Central memory CD4-positive, alpha-beta T cell (primary cell): ENCODE measurements at regions not wholly inside any gene's neighbourhood (a gene's known extent, or its start where the extent isn't known, plus 50 kb on each side); places are given as distances from the start of the nearest gene placed in this dataset.

Source experiments
- DNase-seq: peaks from one replicate; pipeline ENCODE4 v3.0.0; 2022

DNA sequence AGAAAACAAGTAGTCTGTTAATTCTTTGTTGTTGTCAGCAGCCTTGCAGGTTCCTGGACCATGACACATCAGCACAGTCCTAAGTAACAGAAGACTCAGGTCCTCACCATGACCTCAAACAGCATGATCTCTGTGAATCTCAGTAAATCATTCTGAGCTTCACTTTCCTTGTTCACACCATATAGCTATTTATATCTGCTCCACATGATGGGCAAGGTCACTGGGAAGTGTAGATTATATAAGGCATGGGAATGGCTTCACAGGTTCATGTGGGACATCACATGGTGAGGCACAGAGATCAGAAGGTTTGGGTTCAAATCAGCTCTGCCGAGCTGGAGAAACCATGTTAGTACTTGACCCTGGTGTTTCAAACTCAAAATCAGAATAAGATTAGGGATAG, 245.4 kb upstream of the SPTLC3 start:
- no peak for DNase-seq

- DNase-seq = no peak
These were observed 244.7 kb upstream of the SPTLC3 start for GRCh38 chr20:12764053-12764452.

- DNase-seq = no peak
These were observed 243.9 kb upstream of the SPTLC3 start for GRCh38 chr20:12764851-12765250.

DNA sequence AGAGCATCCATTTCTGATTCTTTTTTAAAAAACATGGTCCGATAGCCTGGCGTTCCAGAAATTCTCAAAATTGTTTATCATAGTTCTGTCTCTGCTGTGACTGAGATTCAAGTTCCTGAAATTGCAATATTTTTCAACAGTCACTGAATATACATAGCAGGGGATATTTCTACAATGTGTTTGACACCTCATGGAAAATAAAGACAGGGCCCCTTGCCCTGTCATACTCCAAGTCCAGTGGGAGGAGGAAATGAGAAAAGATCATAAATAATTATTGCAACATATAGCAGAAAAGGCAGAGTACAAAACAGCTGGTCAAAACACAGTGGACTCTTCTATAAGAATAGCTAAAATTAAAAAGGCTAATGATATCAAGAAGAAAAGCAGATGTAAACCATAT, 234.8 kb upstream of the SPTLC3 start:
- no peak for DNase-seq

DNA sequence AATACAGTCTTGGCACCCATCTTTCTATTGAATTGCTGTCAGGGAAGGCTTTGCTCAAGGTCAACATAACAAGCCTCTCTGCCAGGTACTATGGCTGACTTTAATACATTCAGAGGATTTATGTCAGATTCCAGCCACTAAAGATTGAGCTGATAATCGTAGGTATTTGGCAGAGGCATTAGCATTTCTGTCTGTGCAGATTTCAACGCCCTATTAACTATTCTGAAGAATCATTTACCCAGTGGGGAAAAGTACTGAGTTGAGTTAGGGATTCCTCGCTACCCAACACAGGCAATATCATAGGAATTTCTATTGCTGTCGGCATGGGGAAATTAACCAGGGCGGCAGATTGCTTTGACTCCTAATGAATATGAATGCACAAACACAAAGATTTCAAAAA, 233.7 kb upstream of the SPTLC3 start:
- no peak for DNase-seq

DNA sequence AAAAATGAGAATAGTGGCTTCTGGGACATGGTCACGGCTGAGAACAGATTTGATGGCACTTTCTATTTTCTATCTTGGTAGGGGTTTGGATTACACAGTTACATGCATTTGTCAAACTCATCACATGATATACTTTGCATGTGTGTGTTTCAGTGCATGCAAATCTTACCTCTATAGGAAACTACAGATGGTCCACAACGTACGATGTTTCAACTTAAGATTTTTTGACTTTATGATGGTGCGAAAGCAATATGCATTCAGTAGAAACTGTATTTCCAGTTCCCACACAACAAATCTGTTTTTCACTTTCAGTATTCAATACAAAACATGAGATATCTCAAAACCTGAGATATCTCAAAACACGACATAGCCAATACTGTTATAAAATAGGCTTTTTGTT, 231.8 kb upstream of the SPTLC3 start:
- no peak for DNase-seq

DNA sequence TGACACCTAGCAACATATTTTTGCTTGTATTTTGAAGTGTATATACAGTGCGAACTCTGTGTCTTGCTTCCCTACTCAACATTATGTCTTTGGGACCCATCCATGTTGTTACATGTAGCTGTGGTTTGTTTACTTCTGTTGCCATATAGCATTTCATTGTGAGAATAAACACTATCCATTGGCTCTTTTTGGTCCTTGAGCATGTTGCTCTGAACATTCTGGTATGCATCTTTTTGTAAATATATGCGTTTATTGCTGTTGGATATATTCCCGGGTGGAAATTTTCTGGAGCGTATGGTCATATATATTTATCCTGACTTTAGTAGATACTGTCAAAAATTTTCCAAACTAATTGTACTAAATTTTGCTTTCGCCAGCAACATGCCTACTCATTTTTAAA, 222.5 kb upstream of the SPTLC3 start:
- DNase-seq = no peak

- no peak for DNase-seq
These were observed 220.0 kb upstream of the SPTLC3 start for GRCh38 chr20:12788632-12789299.

GRCh38 chr20:12790859-12791258, 217.9 kb upstream of the SPTLC3 start:
- DNase-seq = no peak

- DNase-seq = no peak
These were observed 210.5 kb upstream of the SPTLC3 start for GRCh38 chr20:12798286-12798685.

- DNase-seq = no peak
These were observed 200.7 kb upstream of the SPTLC3 start for GRCh38 chr20:12808006-12808567.

GRCh38 chr20:12815231-12815768, 193.5 kb upstream of the SPTLC3 start:
- no peak for DNase-seq

GRCh38 chr20:12815778-12816408, 192.9 kb upstream of the SPTLC3 start:
- DNase-seq = no peak

GRCh38 chr20:12821249-12821648, 187.5 kb upstream of the SPTLC3 start:
- no peak for DNase-seq

- no peak for DNase-seq
These were observed 185.0 kb upstream of the SPTLC3 start for GRCh38 chr20:12823734-12824133.

- no peak for DNase-seq
These were observed 184.2 kb upstream of the SPTLC3 start for GRCh38 chr20:12824328-12825225.

GRCh38 chr20:12825226-12825595, 183.6 kb upstream of the SPTLC3 start:
- no peak for DNase-seq

- no peak for DNase-seq
These were observed 180.9 kb upstream of the SPTLC3 start for GRCh38 chr20:12827816-12828385.

DNA sequence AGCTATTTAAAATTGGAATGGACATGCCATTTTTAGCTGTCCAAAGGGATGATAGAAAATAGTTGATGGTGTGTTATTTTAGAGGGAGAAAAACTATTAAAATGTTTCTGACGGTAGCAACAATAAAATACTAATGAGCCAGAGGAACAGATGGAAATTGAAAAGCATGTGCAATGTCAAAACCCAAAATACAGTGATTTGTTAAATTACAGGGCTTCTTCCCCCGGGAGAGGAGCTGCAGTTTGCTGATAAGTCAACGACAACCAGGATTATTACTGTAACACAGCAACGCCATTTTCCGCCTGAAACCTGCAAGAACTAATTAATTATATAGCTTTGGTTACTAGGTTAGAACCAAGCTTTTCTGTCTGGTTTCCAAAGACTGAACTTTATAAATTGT, 179.6 kb upstream of the SPTLC3 start:
- no peak for DNase-seq

GRCh38 chr20:12833861-12834260, 174.9 kb upstream of the SPTLC3 start:
- no peak for DNase-seq

GRCh38 chr20:12835999-12836398, 172.8 kb upstream of the SPTLC3 start:
- DNase-seq = no peak

- no peak for DNase-seq
These were observed 171.1 kb upstream of the SPTLC3 start for GRCh38 chr20:12837646-12838045.
